ENCODE measurements at regions not wholly inside any gene's neighbourhood (a gene's known extent, or its start where the extent isn't known, plus 50 kb on each side); places are given as distances from the start of the nearest gene placed in this dataset.
"Not testable (repeated sequence)": the region's sequence is repeated elsewhere in the genome, so short reads cannot be mapped to it uniquely, and the experiment has no call there.

DNA sequence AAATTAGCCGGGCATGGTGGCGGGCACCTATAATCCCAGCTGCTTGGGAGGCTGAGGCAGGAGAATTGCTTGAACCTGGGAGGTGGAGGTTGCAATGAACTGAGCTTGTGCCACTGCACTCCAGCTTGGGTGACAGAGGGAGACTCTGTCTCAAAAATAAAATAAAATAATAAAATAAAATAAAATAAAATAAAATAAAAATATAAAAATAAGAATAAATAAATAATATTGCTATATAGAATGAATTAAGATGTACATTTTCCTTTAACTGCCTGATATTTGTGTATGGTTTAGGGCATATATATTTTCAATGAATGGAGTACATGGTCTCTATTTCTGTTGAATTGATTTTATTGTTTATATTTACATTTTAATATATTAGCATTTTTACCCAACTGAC, 1156.7 kb upstream of the PRR20A start:
- TF ChIP-seq CTCF, POLR2A (IDR thresholded peaks at IDR 0.05): not testable (repeated sequence)

Measured in Peyer's patch (tissue), 4 donors.